SK-N-SH (cell line): ENCODE measurements at regions not wholly inside any gene's neighbourhood (a gene's known extent, or its start where the extent isn't known, plus 50 kb on each side); places are given as distances from the start of the nearest gene placed in this dataset.

ENCODE experiments used
- CTCF ChIA-PET: fragments of 300-600, 350-600 bp; formaldehyde crosslinking; extraction: SDS; loops from one replicate; lab custom pipeline; 2021; lab: Yijun Ruan, JAX
- POLR2A ChIA-PET: fragments of 350-600 bp; sonication (Branson Sonifier 250); formaldehyde crosslinking; extraction: SDS; loops from one replicate; lab custom pipeline; 2020; ENCODE audit warnings: antibody characterized with exemption, inconsistent platforms; lab: Yijun Ruan, JAX
- DNase-seq: peaks from one replicate; pipeline ENCODE4 v3.0.0; 2012
- H2AFZ ChIP-seq: fragments of 200-600 bp; sonication (generic); 2 replicates; pipeline ENCODE4 v1.8.1; 2016; ENCODE audit warnings: antibody characterized with exemption, mild to moderate bottlenecking, low read depth
- H3F3A ChIP-seq: fragments of 200-600 bp; sonication (generic); replicated peaks from 2 replicates; pipeline ENCODE3; 2016; ENCODE audit warnings: antibody characterized with exemption, mild to moderate bottlenecking; ENCODE audit not compliant: insufficient read depth
- H3K27ac ChIP-seq, 2 experiments: fragments of 200-500 bp in 1 of 2; fragments of 200-600 bp in 1 of 2; sonication (Bioruptor generic) in 1 of 2; sonication (generic), shearing (Covaris generic) in 1 of 2; 2 replicates each; pipeline versions ENCODE4 v1.5.1 to v1.6.1; 2014 to 2016; ENCODE audit warnings: low read depth in 2 of 2, inconsistent platforms in 1 of 2, low read length in 1 of 2, mild to moderate bottlenecking in 1 of 2, mixed read lengths in 1 of 2
- H3K27me3 ChIP-seq: fragments of 200-600 bp; sonication (generic), shearing (Covaris generic); 2 replicates; pipeline ENCODE4 v1.6.1; 2016; ENCODE audit warnings: mixed run types; ENCODE audit not compliant: insufficient read depth
- H3K36me3 ChIP-seq, 2 experiments: fragments of 200-500 bp in 1 of 2; fragments of 200-600 bp in 1 of 2; sonication (Bioruptor generic) in 1 of 2; sonication (generic) in 1 of 2; replicated peaks in 1 of 2; 2 replicates each; pipeline versions ENCODE3 to v1.5.1; 2014 to 2016; ENCODE audit warnings: low read length in 1 of 2, mild to moderate bottlenecking in 1 of 2; ENCODE audit not compliant: insufficient read depth in 2 of 2, control insufficient read depth in 1 of 2
- H3K4me1 ChIP-seq, 2 experiments: fragments of 200-500 bp in 1 of 2; fragments of 200-600 bp in 1 of 2; sonication (Bioruptor generic) in 1 of 2; sonication (generic), shearing (Covaris generic) in 1 of 2; 2 replicates each; pipeline versions ENCODE4 v1.5.1 to v1.6.1; 2014 to 2016; ENCODE audit warnings: low read depth in 1 of 2, low read length in 1 of 2, mixed run types in 1 of 2; ENCODE audit not compliant: insufficient read depth in 2 of 2, control insufficient read depth in 1 of 2
- H3K4me2 ChIP-seq: fragments of 200-600 bp; sonication (generic), shearing (Covaris generic); 2 replicates; pipeline ENCODE4 v1.6.1; 2017; ENCODE audit warnings: mixed run types
- H3K4me3 ChIP-seq, 2 experiments: fragments of 200-500 bp in 1 of 2; fragments of 200-600 bp in 1 of 2; sonication (Bioruptor generic) in 1 of 2; sonication (generic), shearing (Covaris generic) in 1 of 2; 2 replicates each; pipeline versions ENCODE4 v1.5.1 to v1.8.1; 2014 to 2016; ENCODE audit warnings: low read depth in 2 of 2, inconsistent platforms in 1 of 2, low read length in 1 of 2, mild to moderate bottlenecking in 1 of 2, mixed read lengths in 1 of 2, moderate library complexity in 1 of 2
- H3K79me2 ChIP-seq: fragments of 200-600 bp; sonication (generic); 2 replicates; pipeline ENCODE4 v1.8.1; 2017; ENCODE audit warnings: mild to moderate bottlenecking; ENCODE audit not compliant: insufficient read depth
- H3K9ac ChIP-seq: fragments of 200-600 bp; sonication (generic); 2 replicates; pipeline ENCODE4 v1.6.1; 2017; ENCODE audit warnings: mixed run types
- H3K9me2 ChIP-seq: fragments of 200-600 bp; sonication (generic); 2 replicates; pipeline ENCODE4 v1.6.1; 2017; ENCODE audit warnings: mixed run types
- H3K9me3 ChIP-seq: fragments of 200-600 bp; sonication (generic); 2 replicates; pipeline ENCODE4 v1.6.1; 2017; ENCODE audit warnings: mixed run types, mild to moderate bottlenecking, moderate library complexity
- H4K20me1 ChIP-seq: fragments of 200-600 bp; sonication (generic); 2 replicates; pipeline ENCODE4 v1.6.1; 2017; ENCODE audit warnings: mild to moderate bottlenecking, mixed run types; ENCODE audit not compliant: insufficient read depth
- CHD2 ChIP-seq: fragments of 150-350 bp; IDR thresholded peaks from 2 replicates; pipeline ENCODE4 v1.6.1; 2018; ENCODE audit warnings: low read length; ENCODE audit not compliant: partially characterized antibody
- ELF1 ChIP-seq: IDR thresholded peaks from 2 replicates; pipeline ENCODE4 v1.4.0; 2012
- EZH2phosphoT487 ChIP-seq: fragments of 200-600 bp; sonication (generic); IDR thresholded peaks from 2 replicates; pipeline ENCODE4 v1.6.1; 2017; ENCODE audit warnings: low read depth, mixed run types, mild to moderate bottlenecking, antibody characterized with exemption, moderate library complexity, borderline replicate concordance
- FOSL2 ChIP-seq: IDR thresholded peaks from 2 replicates; pipeline ENCODE4 v1.4.0; 2012; ENCODE audit warnings: low read depth, mild to moderate bottlenecking, moderate library complexity, borderline replicate concordance
- FOXJ3 ChIP-seq: sonication (generic); formaldehyde crosslinking; IDR thresholded peaks from 2 replicates; pipeline ENCODE4 v1.5.1; 2020; ENCODE audit warnings: mild to moderate bottlenecking, missing genetic modification reagents
- JUND ChIP-seq: IDR thresholded peaks from 2 replicates; pipeline ENCODE4 v1.4.0; 2012
- MAX ChIP-seq: IDR thresholded peaks from 2 replicates; pipeline ENCODE4 v1.4.0; 2012; ENCODE audit warnings: low read depth
- MEF2A ChIP-seq: IDR thresholded peaks from 2 replicates; pipeline ENCODE4 v1.4.0; 2012; ENCODE audit warnings: low read depth, borderline replicate concordance
- MXI1 ChIP-seq: IDR thresholded peaks from 2 replicates; pipeline ENCODE4 v1.6.1; 2012; ENCODE audit warnings: mild to moderate bottlenecking, low read depth, low read length, improper control_type of control experiment
- NRF1 ChIP-seq: IDR thresholded peaks from 2 replicates; pipeline ENCODE4 v1.6.1; 2012; ENCODE audit warnings: low read depth, mild to moderate bottlenecking, low read length
- POLR2AphosphoS5 ChIP-seq: IDR thresholded peaks from 2 replicates; pipeline ENCODE4 v1.6.1; 2012; ENCODE audit warnings: low read depth, low read length
- RCOR1 ChIP-seq: fragments of 150-350 bp; IDR thresholded peaks from 2 replicates; pipeline ENCODE4 v1.6.1; 2017; ENCODE audit warnings: antibody characterized with exemption, low read length
- RFX5 ChIP-seq: IDR thresholded peaks from 2 replicates; pipeline ENCODE4 v1.6.1; 2012; ENCODE audit warnings: mild to moderate bottlenecking, improper control_type of control experiment, low read length
- SIN3A ChIP-seq: IDR thresholded peaks from 2 replicates; pipeline ENCODE4 v1.6.1; 2012; ENCODE audit warnings: low read depth, mild to moderate bottlenecking, low read length, moderate library complexity, borderline replicate concordance
- SMC3 ChIP-seq: IDR thresholded peaks from 2 replicates; pipeline ENCODE4 v1.6.1; 2012; ENCODE audit warnings: low read depth, low read length, improper control_type of control experiment
- TAF1 ChIP-seq: IDR thresholded peaks from 2 replicates; pipeline ENCODE4 v1.6.1; 2012; ENCODE audit warnings: low read depth, mild to moderate bottlenecking, low read length, moderate library complexity, borderline replicate concordance
- TEAD4 ChIP-seq: IDR thresholded peaks from 2 replicates; pipeline ENCODE4 v1.4.0; 2012; ENCODE audit warnings: mild to moderate bottlenecking, borderline replicate concordance; ENCODE audit not compliant: insufficient read depth
- YY1 ChIP-seq: IDR thresholded peaks from 2 replicates; pipeline ENCODE4 v1.4.0; 2012; ENCODE audit warnings: low read depth, mild to moderate bottlenecking
- WGBS: methylation state at CpG from one replicate; pipeline ENCODE4 v1.1.6; 2017; ENCODE audit warnings: low lambda C conversion rate; 5-methylcytosine and 5-hydroxymethylcytosine counted together
- TF ChIP-seq, protein P1 (sequence below): IDR thresholded peaks from 2 replicates; pipeline ENCODE4 v1.4.0; 2012; ENCODE audit warnings: low read depth, borderline replicate concordance
- TF ChIP-seq, protein P2 (sequence below): IDR thresholded peaks from 2 replicates; pipeline ENCODE4; 2012

DNA sequence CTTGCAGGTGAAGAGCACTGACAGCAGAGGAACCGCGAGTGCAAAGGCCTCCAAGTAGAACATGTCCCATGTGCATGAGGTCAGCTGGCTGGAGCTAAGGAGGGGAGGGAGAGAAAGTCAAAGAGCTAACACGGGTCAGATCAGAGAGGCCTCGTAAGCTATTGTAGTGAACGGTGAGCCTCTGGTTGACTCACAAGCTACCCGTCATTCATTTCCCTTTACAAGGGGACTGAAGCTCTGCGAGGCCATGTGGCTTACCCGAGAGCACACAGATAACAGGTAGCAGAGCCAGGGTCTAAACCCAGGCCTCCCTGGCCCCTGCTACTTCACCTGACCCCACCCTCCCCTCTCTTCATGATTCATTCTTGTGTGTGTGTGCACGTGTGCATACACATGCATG lies 152.7 kb upstream of the ADRA1B start:
- DNase-seq: no peak
- TF ChIP-seq RFX5: no peak
- TF ChIP-seq NRF1: no peak
- TF ChIP-seq SIN3A: no peak
- TF ChIP-seq TAF1: no peak
- no peak for TF ChIP-seq CHD2
- no peak for TF ChIP-seq EZH2phosphoT487
- TF ChIP-seq, protein P1, sequence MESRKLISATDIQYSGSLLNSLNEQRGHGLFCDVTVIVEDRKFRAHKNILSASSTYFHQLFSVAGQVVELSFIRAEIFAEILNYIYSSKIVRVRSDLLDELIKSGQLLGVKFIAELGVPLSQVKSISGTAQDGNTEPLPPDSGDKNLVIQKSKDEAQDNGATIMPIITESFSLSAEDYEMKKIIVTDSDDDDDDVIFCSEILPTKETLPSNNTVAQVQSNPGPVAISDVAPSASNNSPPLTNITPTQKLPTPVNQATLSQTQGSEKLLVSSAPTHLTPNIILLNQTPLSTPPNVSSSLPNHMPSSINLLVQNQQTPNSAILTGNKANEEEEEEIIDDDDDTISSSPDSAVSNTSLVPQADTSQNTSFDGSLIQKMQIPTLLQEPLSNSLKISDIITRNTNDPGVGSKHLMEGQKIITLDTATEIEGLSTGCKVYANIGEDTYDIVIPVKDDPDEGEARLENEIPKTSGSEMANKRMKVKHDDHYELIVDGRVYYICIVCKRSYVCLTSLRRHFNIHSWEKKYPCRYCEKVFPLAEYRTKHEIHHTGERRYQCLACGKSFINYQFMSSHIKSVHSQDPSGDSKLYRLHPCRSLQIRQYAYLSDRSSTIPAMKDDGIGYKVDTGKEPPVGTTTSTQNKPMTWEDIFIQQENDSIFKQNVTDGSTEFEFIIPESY: no peak
- no peak for TF ChIP-seq RCOR1
- TF ChIP-seq MXI1: no peak
- TF ChIP-seq MEF2A: no peak
- Histone ChIP-seq H3K9me3 (no peaks in the 10 kb centered on the region), H3K9ac (peak overlapping the region; percentile 15; the same call in 1 of the 2 replicates), H3K36me3 (no peaks in the 10 kb centered on the region), H2AFZ (peak overlapping the region; percentile 56; the same call in 1 of the 2 replicates), H3K27ac (peak overlapping the region in 1 of 2 experiments; percentile 61; a peak in 2 of 4 replicates), H3K79me2 (no peaks in the 10 kb centered on the region), H3K9me2 (no peaks in the 10 kb centered on the region), H4K20me1 (no peaks in the 10 kb centered on the region), H3F3A (no peaks in the 10 kb centered on the region), H3K4me2 (peak overlapping the region; percentile 51; the same call in 1 of the 2 replicates), H3K4me3 (no peak overlapping the region), H3K27me3 (no peaks in the 10 kb centered on the region), H3K4me1 (peaks cover 0 to 11% of the 10 kb centered on the region in 2 experiments; a peak in 1 of 4 replicates)
- CTCF ChIA-PET: no interaction called here
- WGBS: 69% methylated on average over 9 of the region's 9 CpGs
- POLR2A ChIA-PET: no interaction called here

DNA sequence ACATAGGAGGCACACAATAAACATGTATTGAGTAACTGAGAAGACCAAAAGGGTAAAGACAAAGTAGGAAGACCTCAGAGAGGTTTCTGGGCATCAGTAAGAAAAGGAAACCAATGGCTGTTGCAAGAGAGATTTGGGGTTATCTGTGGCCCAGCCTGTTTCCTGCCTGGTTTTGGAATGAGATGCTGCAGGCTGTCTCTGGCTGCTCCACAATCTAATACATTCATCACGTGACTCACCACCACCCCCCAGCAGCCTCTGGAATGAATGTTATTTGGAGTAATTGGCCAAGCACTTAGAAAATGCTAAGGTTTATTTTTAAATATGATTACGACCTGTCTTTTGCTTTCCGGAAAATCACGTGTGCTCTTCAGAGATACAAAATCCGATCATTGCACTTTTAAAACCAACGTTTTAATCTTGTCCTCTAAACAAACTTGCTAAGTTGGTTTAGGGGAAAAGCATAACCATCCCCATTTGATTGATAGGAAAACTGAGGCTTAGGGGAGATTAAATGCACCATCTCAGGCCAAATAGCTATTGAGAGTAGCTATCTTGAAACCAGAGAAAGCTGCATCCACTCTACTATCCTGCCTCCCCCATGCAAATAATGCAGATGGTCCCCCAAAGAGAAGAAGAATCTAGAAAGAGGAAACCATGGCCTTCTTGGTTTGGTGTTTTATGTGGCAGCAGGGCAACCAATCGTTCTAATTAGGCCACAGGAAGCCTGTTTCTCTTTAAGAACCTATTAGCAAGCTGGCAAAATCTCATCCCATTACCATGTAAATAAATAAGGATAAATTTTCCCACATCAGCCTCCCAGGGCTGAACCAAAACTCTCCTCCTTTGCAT lies 151.8 kb upstream of the ADRA1B start:
- Histone ChIP-seq H3K79me2 (no peaks in the 10 kb centered on the region), H3F3A (no peaks in the 10 kb centered on the region), H3K27me3 (no peaks in the 10 kb centered on the region), H3K36me3 (no peaks in the 10 kb centered on the region), H3K4me2 (peak overlapping the region; percentile 51), H2AFZ (peak overlapping the region; percentile 56; the same call in 1 of the 2 replicates), H3K9me2 (no peaks in the 10 kb centered on the region), H3K4me3 (no peak overlapping the region), H4K20me1 (no peaks in the 10 kb centered on the region), H3K9me3 (no peaks in the 10 kb centered on the region), H3K9ac (peak overlapping the region; percentile 15; the same call in 1 of the 2 replicates), H3K27ac (peak overlapping the region in 1 of 2 experiments; percentile 61; a peak in 2 of 4 replicates), H3K4me1 (peaks cover 0 to 11% of the 10 kb centered on the region in 2 experiments; a peak in 1 of 4 replicates)
- CTCF ChIA-PET: no interaction called here
- POLR2A ChIA-PET: no interaction called here
- no peak for DNase-seq
- WGBS: 10% methylated on average over 7 of the region's 7 CpGs
- TF ChIP-seq TEAD4 (peak; percentile 79), JUND (peak; percentile 66), MEF2A (peak; percentile 90), ELF1 (0 out of 2 replicates have a peak, but pooled peaks have one; percentile 10), YY1 (no peak), RFX5 (no peak), CHD2 (no peak), POLR2AphosphoS5 (peak; percentile 60; the same call in 1 of the 2 replicates), FOXJ3 (CRISPR knock-in tag) (no peak), SIN3A (no peak), MAX (peak; percentile 56; the same call in 1 of the 2 replicates), NRF1 (no peak), FOSL2 (peak; percentile 88), SMC3 (no peak)
- TF ChIP-seq, protein P2, sequence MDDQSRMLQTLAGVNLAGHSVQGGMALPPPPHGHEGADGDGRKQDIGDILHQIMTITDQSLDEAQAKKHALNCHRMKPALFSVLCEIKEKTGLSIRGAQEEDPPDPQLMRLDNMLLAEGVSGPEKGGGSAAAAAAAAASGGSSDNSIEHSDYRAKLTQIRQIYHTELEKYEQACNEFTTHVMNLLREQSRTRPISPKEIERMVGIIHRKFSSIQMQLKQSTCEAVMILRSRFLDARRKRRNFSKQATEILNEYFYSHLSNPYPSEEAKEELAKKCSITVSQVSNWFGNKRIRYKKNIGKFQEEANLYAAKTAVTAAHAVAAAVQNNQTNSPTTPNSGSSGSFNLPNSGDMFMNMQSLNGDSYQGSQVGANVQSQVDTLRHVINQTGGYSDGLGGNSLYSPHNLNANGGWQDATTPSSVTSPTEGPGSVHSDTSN: peak; percentile 76
- TF ChIP-seq, protein P1: no peak
